ENCODE measurements at regions not wholly inside any gene's neighbourhood (a gene's known extent, or its start where the extent isn't known, plus 50 kb on each side); places are given as distances from the start of the nearest gene placed in this dataset.

DNA sequence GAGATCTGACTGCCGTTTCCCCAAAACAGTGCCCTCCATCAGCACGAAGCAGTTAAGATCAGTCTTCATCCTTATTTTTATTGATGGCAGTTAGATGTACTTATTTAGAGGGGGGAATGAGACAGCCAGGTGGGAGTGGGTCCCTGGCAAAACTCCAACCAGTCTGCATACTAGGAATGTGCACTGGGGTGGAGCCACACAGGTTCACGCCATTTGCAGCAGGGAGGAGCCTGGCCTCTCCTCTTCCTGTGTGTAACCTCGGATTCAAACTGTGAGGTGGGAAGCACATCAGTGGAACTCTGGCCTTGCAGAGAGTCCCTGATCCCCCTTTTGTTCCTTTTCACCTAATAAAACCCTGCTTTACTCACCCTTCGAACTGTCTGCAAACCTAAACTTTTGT is 987.7 kb upstream of the GRIA3 start:
- no peak for ATAC-seq (ENCODE audit: insufficient read depth, low read depth)
- H3K27me3 ChIP-seq (ENCODE audit: insufficient read depth, low read length, poor library complexity), result no peaks in the 10 kb centered on the region
- no peaks in the 10 kb centered on the region for H3K79me2 ChIP-seq (ENCODE audit: insufficient read depth, low read length)
- no peaks in the 10 kb centered on the region for H3K9me3 ChIP-seq (ENCODE audit: insufficient read depth, low read length, severe bottlenecking)
- H4K20me1 ChIP-seq (ENCODE audit: insufficient read depth, low read length), result no peaks in the 10 kb centered on the region
- H3K4me2 ChIP-seq (ENCODE audit: insufficient read depth, low read length), result no peak overlapping the region
- H2AFZ ChIP-seq (ENCODE audit: low read depth, low read length), result no peak overlapping the region
- no peaks in the 10 kb centered on the region for H3K4me1 ChIP-seq (ENCODE audit: insufficient read depth, low read length)
- H3K36me3 ChIP-seq (ENCODE audit: insufficient read depth, low read length), result no peaks in the 10 kb centered on the region
- no peak overlapping the region for H3K9ac ChIP-seq (ENCODE audit: low read depth, low read length)
- no peak overlapping the region for H3K27ac ChIP-seq (ENCODE audit: low read length)
- no peak for DNase-seq
- TF ChIP-seq EZH2 (IDR thresholded peaks at IDR 0.05; ENCODE audit: borderline replicate concordance, low read depth, low read length, severe bottlenecking), result no peak
- TF ChIP-seq, protein P1, sequence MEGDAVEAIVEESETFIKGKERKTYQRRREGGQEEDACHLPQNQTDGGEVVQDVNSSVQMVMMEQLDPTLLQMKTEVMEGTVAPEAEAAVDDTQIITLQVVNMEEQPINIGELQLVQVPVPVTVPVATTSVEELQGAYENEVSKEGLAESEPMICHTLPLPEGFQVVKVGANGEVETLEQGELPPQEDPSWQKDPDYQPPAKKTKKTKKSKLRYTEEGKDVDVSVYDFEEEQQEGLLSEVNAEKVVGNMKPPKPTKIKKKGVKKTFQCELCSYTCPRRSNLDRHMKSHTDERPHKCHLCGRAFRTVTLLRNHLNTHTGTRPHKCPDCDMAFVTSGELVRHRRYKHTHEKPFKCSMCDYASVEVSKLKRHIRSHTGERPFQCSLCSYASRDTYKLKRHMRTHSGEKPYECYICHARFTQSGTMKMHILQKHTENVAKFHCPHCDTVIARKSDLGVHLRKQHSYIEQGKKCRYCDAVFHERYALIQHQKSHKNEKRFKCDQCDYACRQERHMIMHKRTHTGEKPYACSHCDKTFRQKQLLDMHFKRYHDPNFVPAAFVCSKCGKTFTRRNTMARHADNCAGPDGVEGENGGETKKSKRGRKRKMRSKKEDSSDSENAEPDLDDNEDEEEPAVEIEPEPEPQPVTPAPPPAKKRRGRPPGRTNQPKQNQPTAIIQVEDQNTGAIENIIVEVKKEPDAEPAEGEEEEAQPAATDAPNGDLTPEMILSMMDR (IDR thresholded peaks at IDR 0.05; ENCODE audit: borderline replicate concordance, extremely low read depth, low read length, poor library complexity, severe bottlenecking), result no peak
- H3K4me3 ChIP-seq (ENCODE audit: low read depth in 1 of 2, low read length in 2 of 2), result no peak overlapping the region

DNA sequence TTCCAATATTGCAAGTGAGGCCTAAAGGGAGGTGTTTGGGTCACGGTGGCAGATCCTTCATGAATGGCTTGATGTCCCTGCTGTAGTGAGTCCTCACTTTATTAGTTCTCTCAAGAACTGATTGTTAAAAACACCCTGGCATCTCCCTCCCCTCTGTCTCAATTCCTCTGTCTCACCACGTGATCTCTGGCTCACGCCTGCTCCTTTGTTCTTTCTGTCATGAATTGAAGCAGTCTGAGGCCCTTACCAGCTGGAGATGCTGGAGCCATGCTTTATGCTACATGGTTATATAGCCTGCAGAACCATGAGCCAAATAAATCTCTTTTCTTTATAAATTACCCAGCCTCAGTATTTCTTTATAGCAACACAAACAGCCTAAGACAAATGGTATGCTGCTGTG is 980.7 kb upstream of the GRIA3 start:
- Histone ChIP-seq H2AFZ (ENCODE audit: low read depth, low read length) (no peak overlapping the region), H3K4me2 (ENCODE audit: insufficient read depth, low read length) (no peak overlapping the region), H3K4me1 (ENCODE audit: insufficient read depth, low read length) (no peaks in the 10 kb centered on the region), H3K79me2 (ENCODE audit: insufficient read depth, low read length) (no peaks in the 10 kb centered on the region), H3K9me3 (ENCODE audit: insufficient read depth, low read length, severe bottlenecking) (no peaks in the 10 kb centered on the region), H3K36me3 (ENCODE audit: insufficient read depth, low read length) (no peaks in the 10 kb centered on the region), H3K9ac (ENCODE audit: low read depth, low read length) (no peak overlapping the region), H4K20me1 (ENCODE audit: insufficient read depth, low read length) (no peaks in the 10 kb centered on the region), H3K27ac (ENCODE audit: low read length) (no peak overlapping the region), H3K4me3 (ENCODE audit: low read depth in 1 of 2, low read length in 2 of 2) (no peak overlapping the region), H3K27me3 (ENCODE audit: insufficient read depth, low read length, poor library complexity) (no peaks in the 10 kb centered on the region)
- TF ChIP-seq, protein P1 (IDR thresholded peaks at IDR 0.05; ENCODE audit: borderline replicate concordance, extremely low read depth, low read length, poor library complexity, severe bottlenecking), result no peak
- TF ChIP-seq EZH2 (IDR thresholded peaks at IDR 0.05; ENCODE audit: borderline replicate concordance, low read depth, low read length, severe bottlenecking), result no peak
- DNase-seq (no peak), ATAC-seq (ENCODE audit: insufficient read depth, low read depth) (no peak)

DNA sequence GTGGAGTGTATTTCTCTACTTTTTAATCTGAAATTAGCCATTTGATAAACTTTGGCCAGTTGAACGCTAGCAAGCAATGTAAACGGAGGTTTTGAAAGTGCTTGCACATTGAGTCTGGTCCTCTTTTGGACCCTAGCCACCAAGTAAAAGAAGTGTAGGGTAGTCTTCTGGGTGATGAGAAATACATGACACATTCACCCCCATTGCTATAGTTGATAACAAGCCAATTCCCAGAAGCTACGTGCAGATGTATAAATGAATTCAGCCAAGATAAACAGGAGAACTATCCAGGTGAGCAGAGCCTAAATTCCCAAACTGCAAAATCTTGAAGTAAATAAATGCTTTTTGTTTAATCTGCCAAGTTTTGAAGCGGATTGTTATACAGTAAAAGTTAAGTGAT is 965.4 kb upstream of the GRIA3 start:
- Histone ChIP-seq H3K9me3 (ENCODE audit: insufficient read depth, low read length, severe bottlenecking) (no peaks in the 10 kb centered on the region), H3K4me1 (ENCODE audit: insufficient read depth, low read length) (no peaks in the 10 kb centered on the region), H3K4me3 (ENCODE audit: low read depth in 1 of 2, low read length in 2 of 2) (no peak overlapping the region), H3K27ac (ENCODE audit: low read length) (no peak overlapping the region), H3K4me2 (ENCODE audit: insufficient read depth, low read length) (no peak overlapping the region), H3K36me3 (ENCODE audit: insufficient read depth, low read length) (no peaks in the 10 kb centered on the region), H3K9ac (ENCODE audit: low read depth, low read length) (no peak overlapping the region), H3K27me3 (ENCODE audit: insufficient read depth, low read length, poor library complexity) (no peaks in the 10 kb centered on the region), H4K20me1 (ENCODE audit: insufficient read depth, low read length) (no peaks in the 10 kb centered on the region), H3K79me2 (ENCODE audit: insufficient read depth, low read length) (no peaks in the 10 kb centered on the region), H2AFZ (ENCODE audit: low read depth, low read length) (no peak overlapping the region)
- DNase-seq (no peak), ATAC-seq (ENCODE audit: insufficient read depth, low read depth) (no peak)
- TF ChIP-seq, protein P1 (IDR thresholded peaks at IDR 0.05; ENCODE audit: borderline replicate concordance, extremely low read depth, low read length, poor library complexity, severe bottlenecking), result no peak

DNA sequence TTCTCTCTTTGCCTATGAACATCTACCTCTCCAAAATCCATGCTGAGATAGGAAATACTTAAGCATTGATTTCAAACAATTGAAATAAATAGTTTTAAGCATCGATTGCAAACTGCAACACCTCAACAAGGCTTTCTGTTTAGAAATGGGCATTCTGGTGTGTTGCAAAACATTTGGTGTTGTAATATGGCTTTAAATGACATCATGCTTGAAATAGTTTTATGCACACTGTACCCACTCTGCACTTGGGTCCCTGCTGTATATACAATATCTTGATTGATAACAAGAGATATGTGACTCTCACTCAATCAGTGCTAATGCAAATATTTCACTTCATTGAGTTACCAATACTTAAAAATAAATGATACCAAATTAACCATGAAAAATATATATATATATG is 964.9 kb upstream of the GRIA3 start:
- no peak overlapping the region for H2AFZ ChIP-seq (ENCODE audit: low read depth, low read length)

More for the DNA sequence above, 964.9 kb upstream of the GRIA3 start:
- DNase-seq (no peak), ATAC-seq (ENCODE audit: insufficient read depth, low read depth) (no peak)
- no peaks in the 10 kb centered on the region for H3K36me3 ChIP-seq (ENCODE audit: insufficient read depth, low read length)
- H3K4me3 ChIP-seq (ENCODE audit: low read depth in 1 of 2, low read length in 2 of 2), result no peak overlapping the region
- no peak overlapping the region for H3K4me2 ChIP-seq (ENCODE audit: insufficient read depth, low read length)
- H3K4me1 ChIP-seq (ENCODE audit: insufficient read depth, low read length), result no peaks in the 10 kb centered on the region
- TF ChIP-seq, protein P1 (IDR thresholded peaks at IDR 0.05; ENCODE audit: borderline replicate concordance, extremely low read depth, low read length, poor library complexity, severe bottlenecking), result no peak
- no peak for TF ChIP-seq EZH2 (IDR thresholded peaks at IDR 0.05; ENCODE audit: borderline replicate concordance, low read depth, low read length, severe bottlenecking)
- no peaks in the 10 kb centered on the region for H3K9me3 ChIP-seq (ENCODE audit: insufficient read depth, low read length, severe bottlenecking)
- H4K20me1 ChIP-seq (ENCODE audit: insufficient read depth, low read length), result no peaks in the 10 kb centered on the region
- H3K27me3 ChIP-seq (ENCODE audit: insufficient read depth, low read length, poor library complexity), result no peaks in the 10 kb centered on the region
- no peak overlapping the region for H3K9ac ChIP-seq (ENCODE audit: low read depth, low read length)
- no peak overlapping the region for H3K27ac ChIP-seq (ENCODE audit: low read length)
- H3K79me2 ChIP-seq (ENCODE audit: insufficient read depth, low read length), result no peaks in the 10 kb centered on the region

Measured in DND-41 (cell line).